Amniotic stem cell (primary cell): ENCODE measurements at regions not wholly inside any gene's neighbourhood (a gene's known extent, or its start where the extent isn't known, plus 50 kb on each side); places are given as distances from the start of the nearest gene placed in this dataset.
"Not testable (repeated sequence)": the region's sequence is repeated elsewhere in the genome, so short reads cannot be mapped to it uniquely, and the experiment has no call there.

ENCODE experiments used
- DNase-seq: peaks from one replicate; lab custom pipeline; 2025; lab: John Stamatoyannopoulos, UW

- no peak for DNase-seq
These were observed 489.3 kb upstream of the RORB start for GRCh38 chr9:74007833-74008232.

- DNase-seq: no peak
These were observed 481.1 kb upstream of the RORB start for GRCh38 chr9:74016004-74016403.

- no peak for DNase-seq
These were observed 471.7 kb upstream of the RORB start for GRCh38 chr9:74025402-74025925.

GRCh38 chr9:74032421-74032820 is 464.7 kb upstream of the RORB start:
- no peak for DNase-seq

- DNase-seq: no peak
These were observed 461.3 kb upstream of the RORB start for GRCh38 chr9:74035786-74036185.

- no peak for DNase-seq
These were observed 460.4 kb upstream of the RORB start for GRCh38 chr9:74036549-74037231.

- DNase-seq: no peak
These were observed 459.9 kb upstream of the RORB start for GRCh38 chr9:74037274-74037673.

- DNase-seq: no peak
These were observed 455.5 kb upstream of the RORB start for GRCh38 chr9:74041588-74041987.

GRCh38 chr9:74044844-74045243 is 452.3 kb upstream of the RORB start:
- DNase-seq: no peak

- DNase-seq: no peak
These were observed 441.1 kb upstream of the RORB start for GRCh38 chr9:74056023-74056422.

GRCh38 chr9:74057051-74057450 is 440.1 kb upstream of the RORB start:
- DNase-seq: not testable (repeated sequence)

- DNase-seq: no peak
These were observed 432.4 kb upstream of the RORB start for GRCh38 chr9:74064702-74065101.

- no peak for DNase-seq
These were observed 431.0 kb upstream of the RORB start for GRCh38 chr9:74066128-74066527.

- no peak for DNase-seq
These were observed 430.5 kb upstream of the RORB start for GRCh38 chr9:74066605-74067004.

- no peak for DNase-seq
These were observed 425.6 kb upstream of the RORB start for GRCh38 chr9:74071502-74071901.

- DNase-seq: no peak
These were observed 423.2 kb upstream of the RORB start for GRCh38 chr9:74073897-74074296.

GRCh38 chr9:74078647-74079046 is 418.5 kb upstream of the RORB start:
- DNase-seq: no peak

GRCh38 chr9:74080652-74081051 is 416.5 kb upstream of the RORB start:
- DNase-seq: not testable (repeated sequence)

- DNase-seq: no peak
These were observed 413.3 kb upstream of the RORB start for GRCh38 chr9:74083681-74084433.

- DNase-seq: not testable (repeated sequence)
These were observed 411.6 kb upstream of the RORB start for GRCh38 chr9:74085384-74086037.

GRCh38 chr9:74090921-74091320 is 406.2 kb upstream of the RORB start:
- DNase-seq: not testable (repeated sequence)

GRCh38 chr9:74092491-74092834 is 404.7 kb upstream of the RORB start:
- no peak for DNase-seq

- not testable (repeated sequence) for DNase-seq
These were observed 403.1 kb upstream of the RORB start for GRCh38 chr9:74094037-74094436.
